ENCODE measurements at regions not wholly inside any gene's neighbourhood (a gene's known extent, or its start where the extent isn't known, plus 50 kb on each side); places are given as distances from the start of the nearest gene placed in this dataset.
A peak's percentile ranks its signal among the peaks of the same experiment; 100 is the strongest.

DNA sequence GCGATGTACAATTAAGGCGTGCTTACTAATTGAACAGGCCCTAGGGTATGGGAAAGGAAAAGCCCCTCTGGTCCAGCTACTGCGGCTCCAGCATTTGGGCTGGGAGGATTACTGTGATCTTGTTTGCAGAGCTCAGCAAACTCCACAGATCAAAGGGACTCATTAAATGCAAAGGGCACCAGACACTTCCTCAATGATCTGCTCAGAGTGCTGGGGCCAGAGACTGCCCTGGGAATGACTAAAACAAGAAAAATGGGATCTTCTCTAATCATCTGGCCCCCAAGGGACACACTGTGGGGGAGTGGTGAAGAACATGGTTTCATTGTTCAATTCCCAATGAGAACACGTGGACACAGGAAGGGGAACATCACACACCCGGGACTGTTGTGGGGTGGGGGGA, 85.0 kb downstream of the MARCHF4 start:
- Histone ChIP-seq H3T11ph (ENCODE audit: low read length) (no peak overlapping the region), H3K18ac (ENCODE audit: insufficient read length, low read depth, low read length) (no peak overlapping the region), H4K5ac (ENCODE audit: insufficient read length, low read depth, low read length) (no peak overlapping the region), H3K4ac (ENCODE audit: low read depth, low read length) (no peak overlapping the region), H3K56ac (ENCODE audit: insufficient read length, low read depth, low read length) (no peak overlapping the region), H3K4me2 (ENCODE audit: insufficient read depth, insufficient read length, low read length) (no peak overlapping the region), H3K4me1 (ENCODE audit: insufficient read depth, low read length) (peaks cover 11% of the 10 kb centered on the region; the same call in 1 of the 2 replicates), H3K23ac (ENCODE audit: insufficient read length, low read depth, low read length) (no peak overlapping the region), H3K14ac (ENCODE audit: insufficient read depth, low read length) (no peak overlapping the region), H2BK120ac (ENCODE audit: low read depth, low read length, poor library complexity, severe bottlenecking) (no peak overlapping the region), H3K9ac (ENCODE audit: extremely low read depth, insufficient read length, low read length) (no peak overlapping the region), H3K79me2 (ENCODE audit: insufficient read depth, low read length) (no peaks in the 10 kb centered on the region), H3K23me2 (ENCODE audit: insufficient read length, low read depth, low read length, poor library complexity, severe bottlenecking) (no peaks in the 10 kb centered on the region), H2BK5ac (ENCODE audit: insufficient read length, low read length) (no peak overlapping the region), H4K20me1 (ENCODE audit: control insufficient read depth, insufficient read depth, insufficient read length) (no peaks in the 10 kb centered on the region), H2BK15ac (ENCODE audit: low read depth, low read length) (no peak overlapping the region), H3K79me1 (ENCODE audit: insufficient read depth, low read depth, low read length, poor library complexity, severe bottlenecking) (no peaks in the 10 kb centered on the region), H2AK5ac (ENCODE audit: insufficient read length, low read length) (no peak overlapping the region), H3K27me3 (ENCODE audit: insufficient read depth, low read length) (no peaks in the 10 kb centered on the region), H4K91ac (ENCODE audit: insufficient read length, low read depth, low read length) (no peak overlapping the region), H2BK20ac (ENCODE audit: low read depth, low read length, poor library complexity, severe bottlenecking) (no peak overlapping the region), H3K9me3 (ENCODE audit: control insufficient read depth, low read depth, low read length) (no peaks in the 10 kb centered on the region), H4K8ac (replicated peaks; ENCODE audit: insufficient read length, low read depth, low read length) (no peak overlapping the region), H2BK12ac (ENCODE audit: insufficient read length, low read depth, low read length) (no peak overlapping the region), H3K27ac (ENCODE audit: insufficient read length, low read depth, low read length) (no peak overlapping the region), H2AFZ (ENCODE audit: low read length) (no peak overlapping the region)
- no peak overlapping the region for H3K4me3 Mint-ChIP-seq
- TF ChIP-seq, protein P1, sequence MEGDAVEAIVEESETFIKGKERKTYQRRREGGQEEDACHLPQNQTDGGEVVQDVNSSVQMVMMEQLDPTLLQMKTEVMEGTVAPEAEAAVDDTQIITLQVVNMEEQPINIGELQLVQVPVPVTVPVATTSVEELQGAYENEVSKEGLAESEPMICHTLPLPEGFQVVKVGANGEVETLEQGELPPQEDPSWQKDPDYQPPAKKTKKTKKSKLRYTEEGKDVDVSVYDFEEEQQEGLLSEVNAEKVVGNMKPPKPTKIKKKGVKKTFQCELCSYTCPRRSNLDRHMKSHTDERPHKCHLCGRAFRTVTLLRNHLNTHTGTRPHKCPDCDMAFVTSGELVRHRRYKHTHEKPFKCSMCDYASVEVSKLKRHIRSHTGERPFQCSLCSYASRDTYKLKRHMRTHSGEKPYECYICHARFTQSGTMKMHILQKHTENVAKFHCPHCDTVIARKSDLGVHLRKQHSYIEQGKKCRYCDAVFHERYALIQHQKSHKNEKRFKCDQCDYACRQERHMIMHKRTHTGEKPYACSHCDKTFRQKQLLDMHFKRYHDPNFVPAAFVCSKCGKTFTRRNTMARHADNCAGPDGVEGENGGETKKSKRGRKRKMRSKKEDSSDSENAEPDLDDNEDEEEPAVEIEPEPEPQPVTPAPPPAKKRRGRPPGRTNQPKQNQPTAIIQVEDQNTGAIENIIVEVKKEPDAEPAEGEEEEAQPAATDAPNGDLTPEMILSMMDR (conservative IDR thresholded peaks at IDR 0.05): no peak
- peak overlapping the region in 1 of 3 experiments; percentile 50; a peak in 1 of 7 replicates for H3K27ac Mint-ChIP-seq
- no peaks in the 10 kb centered on the region for H3K36me3 Mint-ChIP-seq (ENCODE audit: insufficient read depth in 1 of 3, low read depth in 3 of 3)
- DNase-seq: no peak
- H3K4me1 Mint-ChIP-seq: peaks cover 42 to 51% of the 10 kb centered on the region in 2 experiments
- H3K27me3 Mint-ChIP-seq (ENCODE audit: low read depth): peaks cover 10% of the 10 kb centered on the region
- no peaks in the 10 kb centered on the region for H3K9me3 Mint-ChIP-seq
- WGBS (ENCODE audit: extremely low coverage, insufficient read length, low lambda C conversion rate): no CpG with 5 or more reads among the region's 5 CpGs
